Activated CD4-positive, alpha-beta T cell treated with anti-CD3 and anti-CD28 coated beads, Interleukin-2, amount 50 U/mL, for 16 hours (primary cell): ENCODE measurements at regions not wholly inside any gene's neighbourhood (a gene's known extent, or its start where the extent isn't known, plus 50 kb on each side); places are given as distances from the start of the nearest gene placed in this dataset.

ENCODE experiments used
- DNase-seq: peaks from one replicate; pipeline ENCODE4 v3.0.0-alpha.2; 2020

- peak; percentile 61 for DNase-seq
These were observed 238.4 kb upstream of the MDFIC2 start for GRCh38 chr3:70550723-70551319.

- DNase-seq: no peak
These were observed 234.2 kb upstream of the MDFIC2 start for GRCh38 chr3:70546679-70547078.

- DNase-seq: no peak
These were observed 231.1 kb upstream of the MDFIC2 start for GRCh38 chr3:70543493-70543892.

- DNase-seq: no peak
These were observed 227.5 kb upstream of the MDFIC2 start for GRCh38 chr3:70539908-70540307.

GRCh38 chr3:70532806-70533205 lies 220.4 kb upstream of the MDFIC2 start:
- no peak for DNase-seq

GRCh38 chr3:70531838-70532489 lies 219.5 kb upstream of the MDFIC2 start:
- no peak for DNase-seq

- DNase-seq: no peak
These were observed 218.7 kb upstream of the MDFIC2 start for GRCh38 chr3:70531063-70531657.

- DNase-seq: no peak
These were observed 218.2 kb upstream of the MDFIC2 start for GRCh38 chr3:70530626-70531025.

- no peak for DNase-seq
These were observed 214.6 kb upstream of the MDFIC2 start for GRCh38 chr3:70527026-70527425.

GRCh38 chr3:70519913-70520659 lies 207.6 kb upstream of the MDFIC2 start:
- no peak for DNase-seq

- DNase-seq: no peak
These were observed 206.6 kb upstream of the MDFIC2 start for GRCh38 chr3:70519026-70519425.

- DNase-seq: no peak
These were observed 205.9 kb upstream of the MDFIC2 start for GRCh38 chr3:70518356-70518755.

- DNase-seq: no peak
These were observed 204.9 kb upstream of the MDFIC2 start for GRCh38 chr3:70517124-70517890.

GRCh38 chr3:70516076-70516475 lies 203.6 kb upstream of the MDFIC2 start:
- DNase-seq: no peak

GRCh38 chr3:70507486-70507885 lies 195.0 kb upstream of the MDFIC2 start:
- no peak for DNase-seq

- DNase-seq: no peak
These were observed 194.3 kb upstream of the MDFIC2 start for GRCh38 chr3:70506775-70507174.

GRCh38 chr3:70501561-70501960 lies 189.1 kb upstream of the MDFIC2 start:
- DNase-seq: no peak

GRCh38 chr3:70488816-70489215 lies 176.4 kb upstream of the MDFIC2 start:
- no peak for DNase-seq

- DNase-seq: no peak
These were observed 175.7 kb upstream of the MDFIC2 start for GRCh38 chr3:70488131-70488530.

GRCh38 chr3:70486414-70487017 lies 174.1 kb upstream of the MDFIC2 start:
- no peak for DNase-seq

- no peak for DNase-seq
These were observed 163.7 kb upstream of the MDFIC2 start for GRCh38 chr3:70476174-70476573.

GRCh38 chr3:70471464-70472342 lies 159.3 kb upstream of the MDFIC2 start:
- DNase-seq: no peak
